ENCODE measurements at regions not wholly inside any gene's neighbourhood (a gene's known extent, or its start where the extent isn't known, plus 50 kb on each side); places are given as distances from the start of the nearest gene placed in this dataset.

- no peak for DNase-seq
- POLR2A ChIA-PET (ENCODE audit: unreplicated experiment): no interaction called here
Observed at GRCh38 chr14:86897704-86898513, 1095.1 kb downstream of the GALC start.

DNA sequence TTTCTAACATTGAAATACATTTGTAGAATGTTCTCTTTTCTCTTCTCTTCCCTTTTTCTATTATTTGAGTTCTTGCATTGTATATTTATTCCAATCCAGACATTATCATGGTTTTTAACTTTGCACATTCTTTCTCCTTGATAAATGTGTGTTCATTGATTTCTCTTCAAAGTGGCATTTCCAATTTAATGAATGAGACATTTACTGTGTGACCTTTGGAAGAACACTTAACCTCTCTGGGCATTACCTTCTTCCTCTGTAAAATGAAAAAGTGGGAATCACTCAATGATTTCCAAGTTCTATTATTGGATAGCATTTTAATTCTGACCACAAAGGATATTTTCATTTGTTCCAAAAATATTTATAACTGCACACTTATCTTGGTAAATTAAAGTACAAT is 1095.8 kb downstream of the GALC start:
- Histone ChIP-seq H3K36me3 (ENCODE audit: low read depth) (no peaks in the 10 kb centered on the region), H3K9me3 (ENCODE audit: insufficient read depth, low read depth) (no peaks in the 10 kb centered on the region), H3K27me3 (ENCODE audit: insufficient read depth, low read depth) (no peaks in the 10 kb centered on the region), H3K79me2 (ENCODE audit: low read depth) (no peaks in the 10 kb centered on the region), H3K9me2 (ENCODE audit: insufficient read depth) (no peaks in the 10 kb centered on the region), H2AFZ (no peak overlapping the region), H3K4me1 (replicated peaks; ENCODE audit: insufficient read depth) (no peaks in the 10 kb centered on the region), H3F3A (ENCODE audit: insufficient read depth, low read depth) (no peaks in the 10 kb centered on the region), H3K27ac (no peak overlapping the region), H3K4me3 (no peak overlapping the region), H4K20me1 (ENCODE audit: insufficient read depth) (no peaks in the 10 kb centered on the region), H3K4me2 (no peak overlapping the region)
- intact Hi-C loops (cut with micrococcal nuclease; ENCODE audit: unreplicated experiment): no loop called here
- ChIA-PET POLR2A (ENCODE audit: unreplicated experiment) (no interaction called here), CTCF (no interaction called here)
- DNase-seq: no peak
- TF ChIP-seq CTCF (conservative IDR thresholded peaks at IDR 0.05): no peak
- TF ChIP-seq EZH2 (IDR thresholded peaks at IDR 0.05; ENCODE audit: low read depth): no peak
- BruUV-seq (replicated peaks): no TSS peak

More at GRCh38 chr14:86897704-86898513, 1095.1 kb downstream of the GALC start:
- H3K79me2 ChIP-seq (ENCODE audit: low read depth): no peaks in the 10 kb centered on the region
- TF ChIP-seq CTCF (conservative IDR thresholded peaks at IDR 0.05): no peak
- TF ChIP-seq EZH2 (IDR thresholded peaks at IDR 0.05; ENCODE audit: low read depth): no peak
- H4K20me1 ChIP-seq (ENCODE audit: insufficient read depth): no peaks in the 10 kb centered on the region
- H3K4me1 ChIP-seq (replicated peaks; ENCODE audit: insufficient read depth): no peaks in the 10 kb centered on the region
- CTCF ChIA-PET: no interaction called here
- H3F3A ChIP-seq (ENCODE audit: insufficient read depth, low read depth): no peaks in the 10 kb centered on the region
- H3K9me2 ChIP-seq (ENCODE audit: insufficient read depth): no peaks in the 10 kb centered on the region
- H3K4me3 ChIP-seq: no peak overlapping the region
- BruUV-seq (replicated peaks): no TSS peak
- no peaks in the 10 kb centered on the region for H3K27me3 ChIP-seq (ENCODE audit: insufficient read depth, low read depth)
- H3K9me3 ChIP-seq (ENCODE audit: insufficient read depth, low read depth): no peaks in the 10 kb centered on the region
- H2AFZ ChIP-seq: no peak overlapping the region
- intact Hi-C loops (cut with micrococcal nuclease; ENCODE audit: unreplicated experiment): no loop called here
- no peak overlapping the region for H3K27ac ChIP-seq
- H3K36me3 ChIP-seq (ENCODE audit: low read depth): no peaks in the 10 kb centered on the region
- H3K4me2 ChIP-seq: no peak overlapping the region

- TF ChIP-seq CTCF (conservative IDR thresholded peaks at IDR 0.05): no peak
- H3K4me3 ChIP-seq: no peak overlapping the region
- no peaks in the 10 kb centered on the region for H3K4me1 ChIP-seq (replicated peaks; ENCODE audit: insufficient read depth)
- CTCF ChIA-PET: no interaction called here
- H3F3A ChIP-seq (ENCODE audit: insufficient read depth, low read depth): no peaks in the 10 kb centered on the region
- no peak overlapping the region for H3K27ac ChIP-seq
- H3K36me3 ChIP-seq (ENCODE audit: low read depth): no peaks in the 10 kb centered on the region
- H2AFZ ChIP-seq: no peak overlapping the region
- DNase-seq: no peak
- H3K4me2 ChIP-seq: no peak overlapping the region
- H4K20me1 ChIP-seq (ENCODE audit: insufficient read depth): no peaks in the 10 kb centered on the region
- BruUV-seq (replicated peaks): no TSS peak
- no peaks in the 10 kb centered on the region for H3K27me3 ChIP-seq (ENCODE audit: insufficient read depth, low read depth)
- H3K79me2 ChIP-seq (ENCODE audit: low read depth): no peaks in the 10 kb centered on the region
- no peaks in the 10 kb centered on the region for H3K9me2 ChIP-seq (ENCODE audit: insufficient read depth)
- POLR2A ChIA-PET (ENCODE audit: unreplicated experiment): no interaction called here
- intact Hi-C loops (cut with micrococcal nuclease; ENCODE audit: unreplicated experiment): no loop called here
- H3K9me3 ChIP-seq (ENCODE audit: insufficient read depth, low read depth): no peaks in the 10 kb centered on the region
Observed at GRCh38 chr14:86896701-86897100, 1096.3 kb downstream of the GALC start.

Measured in PC-9 (cell line).